ENCODE measurements at regions not wholly inside any gene's neighbourhood (a gene's known extent, or its start where the extent isn't known, plus 50 kb on each side); places are given as distances from the start of the nearest gene placed in this dataset.

DNA sequence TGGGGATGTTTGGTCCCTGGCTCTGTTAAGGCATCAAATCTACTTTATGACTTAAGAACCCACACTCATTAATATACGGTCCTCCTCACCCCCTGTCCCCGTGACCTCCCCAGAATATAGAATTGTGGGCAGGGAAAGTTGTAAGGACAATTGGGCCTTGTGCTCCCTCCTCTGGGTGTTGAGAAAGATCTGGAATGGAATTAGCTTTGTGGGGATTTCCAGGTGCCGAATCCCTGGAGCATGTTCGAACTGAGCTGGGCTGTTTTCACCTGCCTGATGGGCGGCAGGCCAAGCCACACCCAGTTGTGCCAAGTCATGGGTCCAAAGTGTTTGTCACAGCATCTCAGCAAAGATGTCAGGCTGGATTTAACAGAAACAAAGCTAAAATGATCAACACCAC, 349.3 kb upstream of the KLF3 start:
- DNase-seq (ENCODE audit: low read depth in 1 of 2, low spot score in 2 of 2) (no peak), FAIRE-seq (no peak)
- Histone ChIP-seq H3K9ac (replicated peaks in 1 of 4; ENCODE audit: extremely low read depth in 1 of 4, low read depth in 3 of 4, low read length in 3 of 4) (no peak overlapping the region), H3K4me3 (ENCODE audit: extremely low read depth in 1 of 4, insufficient read depth in 2 of 4, low read depth in 3 of 4, low read length in 4 of 4) (no peak overlapping the region), H2BK15ac (ENCODE audit: low read length) (no peak overlapping the region), H3K79me2 (ENCODE audit: control insufficient read depth in 1 of 2, insufficient read depth in 2 of 2, low read length in 2 of 2) (no peaks in the 10 kb centered on the region), H2AFZ (ENCODE audit: low read length) (no peak overlapping the region), H3K23me2 (ENCODE audit: low read depth, low read length) (no peaks in the 10 kb centered on the region), H3K56ac (replicated peaks; ENCODE audit: insufficient read length, low read depth, low read length) (no peak overlapping the region), H3K27ac (ENCODE audit: low read depth, low read length) (no peak overlapping the region), H3K27me3 (replicated peaks in 1 of 4; ENCODE audit: control insufficient read depth in 3 of 4, extremely low read depth in 1 of 4, insufficient read depth in 3 of 4, low read length in 3 of 4) (no peaks in the 10 kb centered on the region), H4K20me1 (replicated peaks in 1 of 2; ENCODE audit: control insufficient read depth in 1 of 2, insufficient read depth in 2 of 2, low read length in 2 of 2) (no peaks in the 10 kb centered on the region), H3K4ac (replicated peaks; ENCODE audit: insufficient read length, low read depth, low read length) (no peak overlapping the region), H2BK20ac (ENCODE audit: low read length) (no peak overlapping the region), H3K4me2 (ENCODE audit: insufficient read depth in 1 of 2, low read depth in 2 of 2, low read length in 2 of 2) (no peak overlapping the region), H3K23ac (ENCODE audit: insufficient read length) (no peak overlapping the region), H3K79me1 (ENCODE audit: low read depth, low read length) (no peaks in the 10 kb centered on the region), H3K18ac (ENCODE audit: extremely low read depth, low read length) (no peak overlapping the region), H2AK5ac (ENCODE audit: low read depth, low read length) (no peak overlapping the region), H4K8ac (ENCODE audit: extremely low read depth, insufficient read depth, low read length) (no peak overlapping the region), H3K36me3 (ENCODE audit: control insufficient read depth in 2 of 4, insufficient read depth in 4 of 4, low read length in 3 of 4) (no peaks in the 10 kb centered on the region), H4K91ac (replicated peaks; ENCODE audit: insufficient read length, low read length) (no peak overlapping the region), H2BK5ac (ENCODE audit: low read depth, low read length) (no peak overlapping the region), H2BK12ac (ENCODE audit: low read depth, low read length) (no peak overlapping the region), H4K5ac (ENCODE audit: insufficient read length, low read depth, low read length) (no peak overlapping the region), H3K9me3 (ENCODE audit: insufficient read depth in 2 of 2, low read depth in 1 of 2, low read length in 1 of 2) (no peaks in the 10 kb centered on the region), H3K14ac (ENCODE audit: insufficient read length) (no peak overlapping the region), H3K4me1 (replicated peaks in 1 of 4; ENCODE audit: control insufficient read depth in 3 of 4, insufficient read depth in 4 of 4, low read length in 3 of 4) (peaks cover 0 to 3% (median under 1%) of the 10 kb centered on the region in 4 experiments; a peak in 1 of 7 replicates), H2BK120ac (replicated peaks; ENCODE audit: low read depth, low read length) (no peak overlapping the region)
- 62% methylated on average over 5 of the region's 5 CpGs; no CpG with 5 or more reads in 1 of the 2 experiments for WGBS, 2 experiments (ENCODE audit: extremely low coverage in 1 of 2, insufficient coverage in 1 of 2, insufficient read length in 1 of 2, insufficient replicate concordance in 2 of 2, low coverage in 1 of 2, low lambda C conversion rate in 2 of 2, missing lambda C conversion rate in 1 of 2)
- ChIA-PET CTCF (ENCODE audit: partially characterized antibody) (interaction anchor here (0.7 to 1.7 kb wide), 5 partner anchors 12 to 414 kb away, joined by 3 to 7 read pairs (median 3); no protein-coding TSS in a partner anchor), POLR2A (ENCODE audit: partially characterized antibody) (interaction anchor here (1.3 kb wide), 1 partner anchor 11 kb away, joined by 3 read pairs; no protein-coding TSS in a partner anchor)
- TF ChIP-seq BACH1 (IDR thresholded peaks at IDR 0.05; ENCODE audit: low read length), result no peak
- TF ChIP-seq GABPA (IDR thresholded peaks at IDR 0.05; ENCODE audit: borderline replicate concordance, insufficient read depth, low read length), result no peak
- TF ChIP-seq POLR2A (IDR thresholded peaks at IDR 0.05; ENCODE audit: control extremely low read depth in 1 of 2, low read depth in 2 of 2, low read length in 2 of 2), result no peak
- no peak for TF ChIP-seq CEBPB (IDR thresholded peaks at IDR 0.05; ENCODE audit: low read depth, low read length)
- no peak for TF ChIP-seq CHD2 (IDR thresholded peaks at IDR 0.05; ENCODE audit: low read length)
- TF ChIP-seq POU5F1 (IDR thresholded peaks at IDR 0.05; ENCODE audit: low read depth, low read length), result no peak
- no peak for TF ChIP-seq TEAD4 (IDR thresholded peaks at IDR 0.05; ENCODE audit: low read depth, low read length)
- no peak for TF ChIP-seq RXRA (IDR thresholded peaks at IDR 0.05; ENCODE audit: insufficient read depth, low read depth, low read length)
- no peak for TF ChIP-seq SP4 (IDR thresholded peaks at IDR 0.05; ENCODE audit: low read length)
- TF ChIP-seq, protein P1, sequence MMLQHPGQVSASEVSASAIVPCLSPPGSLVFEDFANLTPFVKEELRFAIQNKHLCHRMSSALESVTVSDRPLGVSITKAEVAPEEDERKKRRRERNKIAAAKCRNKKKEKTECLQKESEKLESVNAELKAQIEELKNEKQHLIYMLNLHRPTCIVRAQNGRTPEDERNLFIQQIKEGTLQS (IDR thresholded peaks at IDR 0.05; ENCODE audit: insufficient read depth, low read depth, low read length), result no peak
